ENCODE measurements at regions not wholly inside any gene's neighbourhood (a gene's known extent, or its start where the extent isn't known, plus 50 kb on each side); places are given as distances from the start of the nearest gene placed in this dataset.

- Histone ChIP-seq H2AFZ (replicated peaks) (no peak overlapping the region), H3F3A (ENCODE audit: low read depth) (no peaks in the 10 kb centered on the region), H3K27me3 (no peaks in the 10 kb centered on the region), H3K27ac (no peak overlapping the region), H4K20me1 (ENCODE audit: low read depth) (no peaks in the 10 kb centered on the region), H3K4me1 (no peaks in the 10 kb centered on the region), H3K9ac (no peak overlapping the region), H3K36me3 (no peaks in the 10 kb centered on the region), H3K4me3 (no peak overlapping the region), H3K79me2 (ENCODE audit: low read depth) (no peaks in the 10 kb centered on the region), H3K9me3 (ENCODE audit: low read depth) (no peaks in the 10 kb centered on the region), H3K4me2 (no peak overlapping the region)
- H3K27me3 Mint-ChIP-seq (ENCODE audit: insufficient read depth, low read depth) = peaks cover 5% of the 10 kb centered on the region
- TF ChIP-seq CTCF (IDR thresholded peaks at IDR 0.05) (no peak), EZH2 (IDR thresholded peaks at IDR 0.05) (no peak), EZH2phosphoT487 (IDR thresholded peaks at IDR 0.05) (no peak)
- H3K4me3 Mint-ChIP-seq = no peak overlapping the region
- peaks cover 6% of the 10 kb centered on the region for H3K9me3 Mint-ChIP-seq
- peaks cover 19% of the 10 kb centered on the region for H3K4me1 Mint-ChIP-seq
- DNase-seq (ENCODE audit: low spot score) = no peak
- H3K27ac Mint-ChIP-seq = no peak overlapping the region
- no peaks in the 10 kb centered on the region for H3K36me3 Mint-ChIP-seq
Observed at GRCh38 chr5:44187973-44188372, 201.2 kb downstream of the FGF10 start.

- no peak overlapping the region for H3K27ac ChIP-seq
- H3K4me2 ChIP-seq = no peak overlapping the region
- no peaks in the 10 kb centered on the region for H3K9me3 ChIP-seq (ENCODE audit: low read depth)
- H2AFZ ChIP-seq (replicated peaks) = no peak overlapping the region
- no peaks in the 10 kb centered on the region for H3K36me3 ChIP-seq
- H3K4me3 Mint-ChIP-seq = no peak overlapping the region
- TF ChIP-seq CTCF (IDR thresholded peaks at IDR 0.05) (no peak), EZH2phosphoT487 (IDR thresholded peaks at IDR 0.05) (no peak), EZH2 (IDR thresholded peaks at IDR 0.05) (no peak)
- H3K4me1 ChIP-seq = no peaks in the 10 kb centered on the region
- H3K27ac Mint-ChIP-seq = peak overlapping the region; percentile 89
- H3K27me3 ChIP-seq = no peaks in the 10 kb centered on the region
- H3F3A ChIP-seq (ENCODE audit: low read depth) = no peaks in the 10 kb centered on the region
- H3K27me3 Mint-ChIP-seq (ENCODE audit: insufficient read depth, low read depth) = peaks cover 5% of the 10 kb centered on the region
- H3K9ac ChIP-seq = no peak overlapping the region
- no peaks in the 10 kb centered on the region for H3K79me2 ChIP-seq (ENCODE audit: low read depth)
- H4K20me1 ChIP-seq (ENCODE audit: low read depth) = no peaks in the 10 kb centered on the region
- no peak overlapping the region for H3K4me3 ChIP-seq
- DNase-seq (ENCODE audit: low spot score) = peak; percentile 47
- H3K36me3 Mint-ChIP-seq = no peaks in the 10 kb centered on the region
- peaks cover 19% of the 10 kb centered on the region for H3K4me1 Mint-ChIP-seq
- peaks cover 6% of the 10 kb centered on the region for H3K9me3 Mint-ChIP-seq
Observed at GRCh38 chr5:44183753-44184152, 205.5 kb downstream of the FGF10 start.

GRCh38 chr5:44183312-44183711 lies 205.9 kb downstream of the FGF10 start:
- Mint-ChIP-seq H3K27me3 (ENCODE audit: insufficient read depth, low read depth) (peaks cover 5% of the 10 kb centered on the region), H3K4me1 (peaks cover 19% of the 10 kb centered on the region), H3K27ac (peak overlapping the region; percentile 40), H3K9me3 (peaks cover 6% of the 10 kb centered on the region), H3K4me3 (no peak overlapping the region), H3K36me3 (no peaks in the 10 kb centered on the region)
- H3K9ac ChIP-seq = no peak overlapping the region
- H4K20me1 ChIP-seq (ENCODE audit: low read depth) = no peaks in the 10 kb centered on the region
- DNase-seq (ENCODE audit: low spot score) = no peak
- no peaks in the 10 kb centered on the region for H3K9me3 ChIP-seq (ENCODE audit: low read depth)
- H3K36me3 ChIP-seq = no peaks in the 10 kb centered on the region
- no peak overlapping the region for H3K27ac ChIP-seq
- no peak overlapping the region for H3K4me2 ChIP-seq
- TF ChIP-seq EZH2 (IDR thresholded peaks at IDR 0.05) (no peak), EZH2phosphoT487 (IDR thresholded peaks at IDR 0.05) (no peak), CTCF (IDR thresholded peaks at IDR 0.05) (no peak)
- no peak overlapping the region for H2AFZ ChIP-seq (replicated peaks)
- no peaks in the 10 kb centered on the region for H3K79me2 ChIP-seq (ENCODE audit: low read depth)
- H3K27me3 ChIP-seq = no peaks in the 10 kb centered on the region
- H3K4me1 ChIP-seq = no peaks in the 10 kb centered on the region
- no peaks in the 10 kb centered on the region for H3F3A ChIP-seq (ENCODE audit: low read depth)
- no peak overlapping the region for H3K4me3 ChIP-seq

Measured in neural progenitor cell (in vitro differentiated cells).